WERI-Rb-1 (cell line): ENCODE measurements at regions not wholly inside any gene's neighbourhood (a gene's known extent, or its start where the extent isn't known, plus 50 kb on each side); places are given as distances from the start of the nearest gene placed in this dataset.

Experiments
- DNase-seq: peaks from one replicate; pipeline ENCODE4 v3.0.0-alpha.2; 2020
- H3K27ac ChIP-seq: fragments of 250-450 bp; sonication (Bioruptor Pico); 2 replicates; pipeline ENCODE4 v1.5.1; 2020; ENCODE audit warnings: mild to moderate bottlenecking, moderate library complexity
- H3K27me3 ChIP-seq: fragments of 250-450 bp; sonication (Bioruptor Pico); 2 replicates; pipeline ENCODE4 v1.5.1; 2021; ENCODE audit warnings: mild to moderate bottlenecking, low read depth, moderate library complexity; ENCODE audit not compliant: insufficient read depth, severe bottlenecking
- H3K36me3 ChIP-seq: fragments of 250-450 bp; sonication (Bioruptor Pico); 2 replicates; pipeline ENCODE4 v1.5.1; 2020; ENCODE audit warnings: mild to moderate bottlenecking, moderate library complexity
- H3K4me3 ChIP-seq: 2 replicates; pipeline ENCODE4 v1.5.1; 2011; ENCODE audit warnings: low read depth, mild to moderate bottlenecking, control low read depth, low read length
- H3K9me3 ChIP-seq: fragments of 250-450 bp; sonication (Bioruptor Pico); 2 replicates; pipeline ENCODE4 v1.5.1; 2021; ENCODE audit warnings: mild to moderate bottlenecking, moderate library complexity; ENCODE audit not compliant: severe bottlenecking
- CTCF ChIP-seq: IDR thresholded peaks from 2 replicates; pipeline ENCODE4 v1.5.1; 2011; ENCODE audit warnings: low read depth, mild to moderate bottlenecking, control low read depth, inconsistent platforms, low read length

GRCh38 chr5:167573370-167574127 lies 717.9 kb upstream of the WWC1 start:
- peak; percentile 55 for DNase-seq
- no peak for TF ChIP-seq CTCF
- H3K4me3 ChIP-seq: peak overlapping the region; percentile 59
- H3K36me3 ChIP-seq: no peaks in the 10 kb centered on the region
- H3K27ac ChIP-seq: peak overlapping the region; percentile 62
- H3K27me3 ChIP-seq: no peaks in the 10 kb centered on the region
- no peaks in the 10 kb centered on the region for H3K9me3 ChIP-seq

GRCh38 chr5:167574464-167574863 lies 717.0 kb upstream of the WWC1 start:
- peak overlapping the region; percentile 59 for H3K4me3 ChIP-seq
- H3K9me3 ChIP-seq: no peaks in the 10 kb centered on the region
- no peaks in the 10 kb centered on the region for H3K27me3 ChIP-seq
- no peak for DNase-seq
- no peaks in the 10 kb centered on the region for H3K36me3 ChIP-seq
- no peak for TF ChIP-seq CTCF
- no peak overlapping the region for H3K27ac ChIP-seq

- Histone ChIP-seq H3K36me3 (no peaks in the 10 kb centered on the region), H3K27ac (no peak overlapping the region), H3K4me3 (no peak overlapping the region), H3K9me3 (no peaks in the 10 kb centered on the region), H3K27me3 (no peaks in the 10 kb centered on the region)
- no peak for TF ChIP-seq CTCF
- no peak for DNase-seq
Measured at GRCh38 chr5:167575330-167575729, 716.1 kb upstream of the WWC1 start.

GRCh38 chr5:167576126-167576525 lies 715.3 kb upstream of the WWC1 start:
- TF ChIP-seq CTCF: no peak
- Histone ChIP-seq H3K27ac (no peak overlapping the region), H3K4me3 (no peak overlapping the region), H3K27me3 (no peaks in the 10 kb centered on the region), H3K36me3 (no peaks in the 10 kb centered on the region), H3K9me3 (no peaks in the 10 kb centered on the region)
- no peak for DNase-seq

- no peak for TF ChIP-seq CTCF
- no peak overlapping the region for H3K27ac ChIP-seq
- no peak overlapping the region for H3K4me3 ChIP-seq
- H3K9me3 ChIP-seq: no peaks in the 10 kb centered on the region
- no peaks in the 10 kb centered on the region for H3K27me3 ChIP-seq
- DNase-seq: no peak
- H3K36me3 ChIP-seq: no peaks in the 10 kb centered on the region
Measured at GRCh38 chr5:167576897-167577296, 714.5 kb upstream of the WWC1 start.

- no peak for TF ChIP-seq CTCF
- H3K27me3 ChIP-seq: no peaks in the 10 kb centered on the region
- no peak overlapping the region for H3K27ac ChIP-seq
- no peak for DNase-seq
- H3K36me3 ChIP-seq: no peaks in the 10 kb centered on the region
- no peaks in the 10 kb centered on the region for H3K9me3 ChIP-seq
- no peak overlapping the region for H3K4me3 ChIP-seq
Measured at GRCh38 chr5:167577616-167578015, 713.8 kb upstream of the WWC1 start.
